ENCODE measurements at regions not wholly inside any gene's neighbourhood (a gene's known extent, or its start where the extent isn't known, plus 50 kb on each side); places are given as distances from the start of the nearest gene placed in this dataset.
"Not testable (repeated sequence)": the region's sequence is repeated elsewhere in the genome, so short reads cannot be mapped to it uniquely, and the experiment has no call there.

- no peak for ATAC-seq (ENCODE audit: low read depth)
- H3K4me3 ChIP-seq (ENCODE audit: severe bottlenecking) = no peak overlapping the region
- H3K27me3 ChIP-seq (ENCODE audit: insufficient read depth, poor library complexity, severe bottlenecking) = no peaks in the 10 kb centered on the region
- no peak overlapping the region for H3K27ac ChIP-seq (ENCODE audit: poor library complexity, severe bottlenecking)
- H3K9me3 ChIP-seq (ENCODE audit: severe bottlenecking) = no peaks in the 10 kb centered on the region
- peaks cover 3% of the 10 kb centered on the region for H3K4me1 ChIP-seq (ENCODE audit: insufficient read depth, poor library complexity, severe bottlenecking)
- DNase-seq (ENCODE audit: low spot score) = no peak
- TF ChIP-seq CTCF (IDR thresholded peaks at IDR 0.05; ENCODE audit: poor library complexity, severe bottlenecking) = no peak
- H3K36me3 ChIP-seq (ENCODE audit: low read depth) = no peaks in the 10 kb centered on the region
These were observed 458.5 kb upstream of the FLRT2 start for GRCh38 chr14:85071447-85071846.

- no peaks in the 10 kb centered on the region for H3K36me3 ChIP-seq (ENCODE audit: low read depth)
- H3K4me1 ChIP-seq (ENCODE audit: insufficient read depth, poor library complexity, severe bottlenecking) = peaks cover 4% of the 10 kb centered on the region
- H3K27ac ChIP-seq (ENCODE audit: poor library complexity, severe bottlenecking) = no peak overlapping the region
- TF ChIP-seq CTCF (IDR thresholded peaks at IDR 0.05; ENCODE audit: poor library complexity, severe bottlenecking) = no peak
- H3K4me3 ChIP-seq (ENCODE audit: severe bottlenecking) = no peak overlapping the region
- H3K27me3 ChIP-seq (ENCODE audit: insufficient read depth, poor library complexity, severe bottlenecking) = no peaks in the 10 kb centered on the region
- ATAC-seq (ENCODE audit: low read depth) (no peak), DNase-seq (ENCODE audit: low spot score) (no peak)
- no peaks in the 10 kb centered on the region for H3K9me3 ChIP-seq (ENCODE audit: severe bottlenecking)
These were observed 455.0 kb upstream of the FLRT2 start for GRCh38 chr14:85074955-85075354.

GRCh38 chr14:85075694-85076476 lies 454.1 kb upstream of the FLRT2 start:
- TF ChIP-seq CTCF (IDR thresholded peaks at IDR 0.05; ENCODE audit: poor library complexity, severe bottlenecking) = no peak
- Histone ChIP-seq H3K36me3 (ENCODE audit: low read depth) (no peaks in the 10 kb centered on the region), H3K4me1 (ENCODE audit: insufficient read depth, poor library complexity, severe bottlenecking) (peaks cover 4% of the 10 kb centered on the region), H3K4me3 (ENCODE audit: severe bottlenecking) (no peak overlapping the region), H3K27ac (ENCODE audit: poor library complexity, severe bottlenecking) (no peak overlapping the region), H3K27me3 (ENCODE audit: insufficient read depth, poor library complexity, severe bottlenecking) (no peaks in the 10 kb centered on the region), H3K9me3 (ENCODE audit: severe bottlenecking) (no peaks in the 10 kb centered on the region)
- ATAC-seq (ENCODE audit: low read depth) (no peak), DNase-seq (ENCODE audit: low spot score) (no peak)

GRCh38 chr14:85077716-85078115 lies 452.2 kb upstream of the FLRT2 start:
- not testable (repeated sequence) for ATAC-seq (ENCODE audit: low read depth); H3K27me3 ChIP-seq (ENCODE audit: insufficient read depth, poor library complexity, severe bottlenecking); H3K4me3 ChIP-seq (ENCODE audit: severe bottlenecking); H3K9me3 ChIP-seq (ENCODE audit: severe bottlenecking); DNase-seq (ENCODE audit: low spot score); H3K27ac ChIP-seq (ENCODE audit: poor library complexity, severe bottlenecking); H3K4me1 ChIP-seq (ENCODE audit: insufficient read depth, poor library complexity, severe bottlenecking); H3K36me3 ChIP-seq (ENCODE audit: low read depth)

- no peak for TF ChIP-seq CTCF (IDR thresholded peaks at IDR 0.05; ENCODE audit: poor library complexity, severe bottlenecking)
- no peaks in the 10 kb centered on the region for H3K9me3 ChIP-seq (ENCODE audit: severe bottlenecking)
- no peak for ATAC-seq (ENCODE audit: low read depth)
- no peak overlapping the region for H3K27ac ChIP-seq (ENCODE audit: poor library complexity, severe bottlenecking)
- DNase-seq (ENCODE audit: low spot score) = no peak
- no peak overlapping the region for H3K4me3 ChIP-seq (ENCODE audit: severe bottlenecking)
- no peaks in the 10 kb centered on the region for H3K36me3 ChIP-seq (ENCODE audit: low read depth)
- H3K4me1 ChIP-seq (ENCODE audit: insufficient read depth, poor library complexity, severe bottlenecking) = peaks cover 4% of the 10 kb centered on the region
- no peaks in the 10 kb centered on the region for H3K27me3 ChIP-seq (ENCODE audit: insufficient read depth, poor library complexity, severe bottlenecking)
These were observed 449.9 kb upstream of the FLRT2 start for GRCh38 chr14:85079842-85080730.

All from RWPE2 (cell line).